H9 (cell line): ENCODE measurements at regions not wholly inside any gene's neighbourhood (a gene's known extent, or its start where the extent isn't known, plus 50 kb on each side); places are given as distances from the start of the nearest gene placed in this dataset.
A peak's percentile ranks its signal among the peaks of the same experiment; 100 is the strongest.

Experiments used
- DNase-seq: peaks from one replicate; pipeline ENCODE4 v3.0.0-alpha.2; 2017
- H2AFZ ChIP-seq: one replicate; pipeline ENCODE4 v1.6.1; 2013; ENCODE audit warnings: mild to moderate bottlenecking, low read length, control low read depth, moderate library complexity
- H2AK5ac ChIP-seq: 2 replicates; pipeline ENCODE4 v1.6.1; 2013; ENCODE audit warnings: low read length, control low read depth, mixed read lengths; ENCODE audit not compliant: insufficient read length
- H2BK120ac ChIP-seq: one replicate; pipeline ENCODE4 v1.6.1; 2013; ENCODE audit warnings: low read depth, mild to moderate bottlenecking, low read length, control low read depth, inconsistent platforms; ENCODE audit not compliant: poor library complexity, severe bottlenecking
- H2BK12ac ChIP-seq: 2 replicates; pipeline ENCODE4 v1.6.1; 2013; ENCODE audit warnings: low read length, control low read depth, mixed read lengths, low read depth; ENCODE audit not compliant: insufficient read length
- H2BK15ac ChIP-seq: 2 replicates; pipeline ENCODE4 v1.6.1; 2013; ENCODE audit warnings: low read depth, low read length, control low read depth
- H2BK20ac ChIP-seq: one replicate; pipeline ENCODE4 v1.6.1; 2013; ENCODE audit warnings: low read depth, mild to moderate bottlenecking, low read length, control low read depth, inconsistent platforms; ENCODE audit not compliant: poor library complexity, severe bottlenecking
- H2BK5ac ChIP-seq: 2 replicates; pipeline ENCODE4 v1.6.1; 2013; ENCODE audit warnings: low read length, control low read depth, mixed read lengths; ENCODE audit not compliant: insufficient read length
- H3K14ac ChIP-seq: 2 replicates; pipeline ENCODE4 v1.6.1; 2013; ENCODE audit warnings: low read length, control low read depth; ENCODE audit not compliant: insufficient read depth
- H3K18ac ChIP-seq: 2 replicates; pipeline ENCODE4 v1.6.1; 2013; ENCODE audit warnings: low read depth, mild to moderate bottlenecking, mixed read lengths, low read length, control low read depth; ENCODE audit not compliant: insufficient read length
- H3K23ac ChIP-seq: 2 replicates; pipeline ENCODE4 v1.6.1; 2013; ENCODE audit warnings: low read length, control low read depth, mixed read lengths, low read depth; ENCODE audit not compliant: insufficient read length
- H3K23me2 ChIP-seq: 2 replicates; pipeline ENCODE4 v1.6.1; 2013; ENCODE audit warnings: low read depth, mild to moderate bottlenecking, mixed read lengths, low read length, control low read depth; ENCODE audit not compliant: insufficient read length, poor library complexity, severe bottlenecking
- H3K27ac ChIP-seq: 2 replicates; pipeline ENCODE4 v1.5.1; 2013; ENCODE audit warnings: low read length, control low read depth, mixed read lengths, low read depth; ENCODE audit not compliant: insufficient read length
- H3K27me3 ChIP-seq: 2 replicates; pipeline ENCODE4 v1.6.1; 2013; ENCODE audit warnings: low read length, control low read depth, inconsistent platforms; ENCODE audit not compliant: insufficient read depth
- H3K4ac ChIP-seq: 2 replicates; pipeline ENCODE4 v1.6.1; 2013; ENCODE audit warnings: low read depth, mild to moderate bottlenecking, control low read depth, inconsistent platforms, low read length, moderate library complexity
- H3K4me1 ChIP-seq: 2 replicates; pipeline ENCODE4 v1.6.1; 2013; ENCODE audit warnings: low read length, control low read depth, inconsistent platforms; ENCODE audit not compliant: insufficient read depth
- H3K4me2 ChIP-seq: 2 replicates; pipeline ENCODE4 v1.6.1; 2013; ENCODE audit warnings: low read length, control low read depth, mixed read lengths; ENCODE audit not compliant: insufficient read length, insufficient read depth
- H3K56ac ChIP-seq: 2 replicates; pipeline ENCODE4 v1.6.1; 2013; ENCODE audit warnings: low read depth, mild to moderate bottlenecking, mixed read lengths, low read length, control low read depth; ENCODE audit not compliant: insufficient read length
- H3K79me1 ChIP-seq: 2 replicates; pipeline ENCODE4 v1.6.1; 2013; ENCODE audit warnings: low read depth, mild to moderate bottlenecking, moderate library complexity, low read length, control low read depth, inconsistent platforms; ENCODE audit not compliant: insufficient read depth, poor library complexity, severe bottlenecking
- H3K79me2 ChIP-seq: 2 replicates; pipeline ENCODE4 v1.6.1; 2013; ENCODE audit warnings: low read length, control low read depth, inconsistent platforms; ENCODE audit not compliant: insufficient read depth
- H3K9ac ChIP-seq: 2 replicates; pipeline ENCODE4 v1.6.1; 2013; ENCODE audit warnings: low read length, control low read depth, mixed read lengths; ENCODE audit not compliant: insufficient read length; ENCODE audit errors: extremely low read depth
- H3K9me3 ChIP-seq: one replicate; pipeline ENCODE4 v1.6.1; 2013; ENCODE audit warnings: low read depth, low read length, inconsistent platforms; ENCODE audit not compliant: control insufficient read depth
- H3T11ph ChIP-seq: one replicate; pipeline ENCODE4 v1.6.1; 2013; ENCODE audit warnings: mild to moderate bottlenecking, low read length, control low read depth, inconsistent platforms
- H4K20me1 ChIP-seq: one replicate; pipeline ENCODE4 v1.6.1; 2013; ENCODE audit not compliant: control insufficient read depth, insufficient read length, insufficient read depth
- H4K5ac ChIP-seq: 2 replicates; pipeline ENCODE4 v1.6.1; 2013; ENCODE audit warnings: low read depth, mild to moderate bottlenecking, mixed read lengths, low read length, control low read depth; ENCODE audit not compliant: insufficient read length
- H4K8ac ChIP-seq: replicated peaks from 2 replicates; pipeline ENCODE4 v1.6.1; 2013; ENCODE audit warnings: low read length, control low read depth, mixed read lengths, low read depth; ENCODE audit not compliant: insufficient read length
- H4K91ac ChIP-seq: 2 replicates; pipeline ENCODE4 v1.6.1; 2013; ENCODE audit warnings: low read depth, mild to moderate bottlenecking, moderate library complexity, mixed read lengths, low read length, control low read depth; ENCODE audit not compliant: insufficient read length
- H3K27ac Mint-ChIP-seq, 3 experiments: 2 replicates in 2 of 3; 3 replicates in 1 of 3; pipeline ENCODE4 v1.8.0; 2020 to 2021; ENCODE audit warnings: mixed read lengths in 3 of 3, mild to moderate bottlenecking in 1 of 3, moderate library complexity in 1 of 3
- H3K27me3 Mint-ChIP-seq: 2 replicates; pipeline ENCODE4 v1.8.0; 2021; ENCODE audit warnings: low read depth, mild to moderate bottlenecking, moderate library complexity, mixed read lengths
- H3K36me3 Mint-ChIP-seq, 3 experiments: 2 replicates in 2 of 3; 3 replicates in 1 of 3; pipeline ENCODE4 v1.8.0; 2020 to 2021; ENCODE audit warnings: low read depth in 3 of 3, mixed read lengths in 3 of 3; ENCODE audit not compliant: insufficient read depth in 1 of 3
- H3K4me1 Mint-ChIP-seq, 2 experiments: 2 replicates each; pipeline ENCODE4 v1.8.0; 2020; ENCODE audit warnings: mixed read lengths in 2 of 2
- H3K4me3 Mint-ChIP-seq, 2 experiments: 2 replicates in 1 of 2; 3 replicates in 1 of 2; pipeline ENCODE4 v1.8.0; 2020 to 2021; ENCODE audit warnings: mild to moderate bottlenecking in 2 of 2, mixed read lengths in 2 of 2, moderate library complexity in 1 of 2
- H3K9me3 Mint-ChIP-seq, 2 experiments: 2 replicates in 1 of 2; 3 replicates in 1 of 2; pipeline ENCODE4 v1.8.0; 2020; ENCODE audit warnings: mild to moderate bottlenecking in 2 of 2, mixed read lengths in 2 of 2, moderate library complexity in 1 of 2
- CTCF ChIP-seq: fragments of 200-600 bp; sonication (generic); conservative IDR thresholded peaks from 3 replicates; pipeline ENCODE4 v1.8.0; 2021; ENCODE audit warnings: antibody characterized with exemption, mild to moderate bottlenecking
- WGBS: extraction: QIAGEN DNeasy Blood & Tissue Kit; methylation state at CpG from one replicate; pipeline ENCODE4 v1.1.7; 2013; ENCODE audit warnings: missing lambda C conversion rate, low lambda C conversion rate, mixed read lengths; ENCODE audit not compliant: insufficient read length; ENCODE audit errors: extremely low coverage; 5-methylcytosine and 5-hydroxymethylcytosine counted together

GRCh38 chr15:31480356-31481025 lies 153.9 kb downstream of the KLF13 start:
- no peak overlapping the region for H4K5ac ChIP-seq
- no peak overlapping the region for H2BK15ac ChIP-seq
- WGBS, result no CpG with 5 or more reads among the region's 12 CpGs
- H3K4ac ChIP-seq, result no peak overlapping the region
- H2AK5ac ChIP-seq, result no peak overlapping the region
- Mint-ChIP-seq H3K27ac (no peak overlapping the region), H3K36me3 (peaks cover 4 to 10% (median 6%) of the 10 kb centered on the region in 3 experiments), H3K27me3 (peaks cover 43% of the 10 kb centered on the region), H3K4me3 (no peak overlapping the region), H3K9me3 (peaks cover 6 to 9% of the 10 kb centered on the region in 2 experiments), H3K4me1 (0 out of 4 replicates have a peak, but pooled peaks cover 0 to 2% of the 10 kb centered on the region in 2 experiments)
- H2BK20ac ChIP-seq, result no peak overlapping the region
- peak; percentile 10 for DNase-seq
- no peak overlapping the region for H2BK12ac ChIP-seq
- TF ChIP-seq CTCF, result no peak
- no peak overlapping the region for H3K18ac ChIP-seq
- H3K23ac ChIP-seq, result no peak overlapping the region
- H3K23me2 ChIP-seq, result no peaks in the 10 kb centered on the region
- no peak overlapping the region for H3K9ac ChIP-seq
- no peaks in the 10 kb centered on the region for H3K9me3 ChIP-seq
- no peaks in the 10 kb centered on the region for H3K4me1 ChIP-seq
- H3K79me2 ChIP-seq, result no peaks in the 10 kb centered on the region
- no peak overlapping the region for H4K91ac ChIP-seq
- H2AFZ ChIP-seq, result no peak overlapping the region
- H4K20me1 ChIP-seq, result peaks cover 2% of the 10 kb centered on the region
- no peak overlapping the region for H2BK120ac ChIP-seq
- no peaks in the 10 kb centered on the region for H3K79me1 ChIP-seq
- H3K27ac ChIP-seq, result no peak overlapping the region
- H3K4me2 ChIP-seq, result no peak overlapping the region
- H3K56ac ChIP-seq, result no peak overlapping the region
- no peak overlapping the region; the same call in 1 of the 2 replicates for H3K14ac ChIP-seq
- no peak overlapping the region for H2BK5ac ChIP-seq
- H3T11ph ChIP-seq, result no peak overlapping the region
- H4K8ac ChIP-seq, result no peak overlapping the region
- peaks cover 21% of the 10 kb centered on the region for H3K27me3 ChIP-seq
